GM18517 (cell line): ENCODE measurements at regions not wholly inside any gene's neighbourhood (a gene's known extent, or its start where the extent isn't known, plus 50 kb on each side); places are given as distances from the start of the nearest gene placed in this dataset.
A peak's percentile ranks its signal among the peaks of the same experiment; 100 is the strongest.

Experiments
- ATAC-seq: cut with Tn5 transposase; IDR thresholded peaks from one replicate; pipeline ENCODE4 v1.9.1; 2021; ENCODE audit warnings: mild to moderate bottlenecking, moderate library complexity; ENCODE audit not compliant: unreplicated experiment

DNA sequence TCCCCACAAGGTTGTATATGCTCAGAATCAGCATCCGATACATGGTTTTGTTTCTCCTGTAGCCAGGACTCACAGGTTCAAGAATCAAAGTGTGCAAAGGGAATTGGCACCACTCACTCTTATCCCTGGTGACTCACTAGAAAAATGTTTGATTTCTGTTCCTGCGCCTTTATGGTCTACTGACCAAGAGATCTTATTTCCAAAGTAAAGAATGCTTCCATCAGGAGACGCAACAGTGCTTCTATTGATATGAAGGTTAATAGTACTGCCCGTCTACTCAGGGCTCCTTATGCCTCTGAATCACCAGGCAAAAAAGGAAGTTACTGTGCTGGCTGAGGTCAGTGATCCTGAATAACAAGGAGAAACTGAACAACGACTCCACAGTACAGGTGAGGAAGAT lies 1392.0 kb upstream of the PRMT6 start:
- no peak for ATAC-seq

- no peak for ATAC-seq
Observed at GRCh38 chr1:105678334-105678733, 1378.1 kb upstream of the PRMT6 start.

- no peak for ATAC-seq
Observed at GRCh38 chr1:105684714-105685113, 1371.8 kb upstream of the PRMT6 start.

- ATAC-seq: no peak
Observed at GRCh38 chr1:105686026-105686425, 1370.4 kb upstream of the PRMT6 start.

- no peak for ATAC-seq
Observed at GRCh38 chr1:105686874-105687690, 1369.4 kb upstream of the PRMT6 start.

GRCh38 chr1:105700723-105701122 lies 1355.8 kb upstream of the PRMT6 start:
- ATAC-seq: no peak

GRCh38 chr1:105724286-105724685 lies 1332.2 kb upstream of the PRMT6 start:
- no peak for ATAC-seq

DNA sequence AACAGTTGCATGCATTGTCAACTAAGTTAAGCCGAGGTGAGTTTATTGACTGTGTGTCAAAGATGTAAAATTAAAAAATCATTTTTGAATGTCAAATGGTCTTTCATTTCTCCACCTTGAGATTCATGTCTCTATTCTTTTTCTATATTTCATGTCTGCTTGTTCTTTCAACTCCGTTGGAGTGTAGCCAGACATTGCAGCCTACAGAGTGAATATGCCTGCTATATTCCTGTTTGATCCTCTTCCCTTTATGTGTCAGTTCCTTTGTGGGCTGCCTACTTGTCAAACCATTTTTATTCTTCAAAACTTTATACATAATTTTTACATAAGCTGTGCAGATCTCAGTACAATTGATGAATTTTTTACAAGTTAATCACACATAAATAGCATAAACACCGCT lies 1325.8 kb upstream of the PRMT6 start:
- no peak for ATAC-seq

- ATAC-seq: no peak
Observed at GRCh38 chr1:105736349-105736748, 1320.1 kb upstream of the PRMT6 start.

DNA sequence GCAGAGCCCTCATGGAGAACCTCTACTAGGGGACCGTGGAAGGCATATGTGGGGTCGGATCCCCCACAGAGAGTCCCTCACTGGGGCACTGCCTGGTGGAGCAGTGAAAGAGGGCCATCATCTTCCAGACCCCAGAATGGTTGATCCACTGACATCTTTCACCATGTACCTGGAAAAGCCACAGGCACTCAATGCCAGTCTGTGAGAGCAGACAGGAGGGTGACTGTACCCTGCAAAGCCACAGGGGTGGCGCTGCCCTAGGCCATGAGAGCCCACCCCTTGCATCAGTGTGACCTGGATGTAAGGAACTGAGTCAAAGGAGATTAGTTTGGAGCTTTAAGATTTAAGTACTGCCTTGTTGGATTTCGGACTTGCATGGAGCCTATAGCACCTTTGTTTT lies 1276.7 kb upstream of the PRMT6 start:
- ATAC-seq: no peak

DNA sequence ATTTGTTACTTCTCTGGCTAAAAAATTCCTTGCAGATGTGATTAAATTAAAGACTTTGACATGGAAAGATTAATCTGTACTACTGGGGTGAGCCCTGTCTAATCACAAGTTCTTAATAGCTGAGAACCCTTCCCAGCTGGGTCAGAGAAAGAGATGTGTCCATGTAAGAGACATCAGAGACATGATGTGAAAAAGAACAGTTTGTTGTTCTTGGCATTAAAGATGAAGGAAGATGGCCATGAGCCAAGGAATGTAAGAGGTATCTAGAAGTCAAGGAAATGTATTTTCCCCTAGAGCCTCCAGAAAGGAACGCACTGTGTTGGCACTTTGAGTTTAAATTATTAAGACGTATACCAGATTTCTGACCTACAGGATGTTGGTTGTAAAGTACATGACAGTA lies 1271.5 kb upstream of the PRMT6 start:
- no peak for ATAC-seq

- ATAC-seq: peak; percentile 69
Observed at GRCh38 chr1:105793536-105794146, 1262.8 kb upstream of the PRMT6 start.

- no peak for ATAC-seq
Observed at GRCh38 chr1:105795741-105796140, 1260.7 kb upstream of the PRMT6 start.

- no peak for ATAC-seq
Observed at GRCh38 chr1:105830571-105831146, 1225.8 kb upstream of the PRMT6 start.

DNA sequence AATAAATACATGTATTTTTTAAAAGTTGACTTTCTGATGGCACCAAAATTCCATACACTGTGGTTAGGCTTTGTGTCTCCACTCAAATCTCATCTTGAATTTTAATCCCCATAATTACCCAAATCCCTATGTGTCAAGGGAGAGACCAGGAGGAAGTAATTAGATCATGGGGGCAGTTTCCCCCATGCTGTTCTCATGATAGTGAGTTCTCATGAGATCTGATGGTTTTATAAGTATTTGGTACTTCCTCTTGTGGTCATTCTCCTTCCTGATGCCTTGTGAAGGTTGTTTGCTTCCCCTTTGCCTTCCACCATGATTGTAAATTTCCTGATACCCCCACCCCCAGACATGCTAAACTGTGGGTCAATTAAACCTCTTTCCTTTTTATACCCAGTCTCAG lies 1218.4 kb upstream of the PRMT6 start:
- ATAC-seq: no peak

DNA sequence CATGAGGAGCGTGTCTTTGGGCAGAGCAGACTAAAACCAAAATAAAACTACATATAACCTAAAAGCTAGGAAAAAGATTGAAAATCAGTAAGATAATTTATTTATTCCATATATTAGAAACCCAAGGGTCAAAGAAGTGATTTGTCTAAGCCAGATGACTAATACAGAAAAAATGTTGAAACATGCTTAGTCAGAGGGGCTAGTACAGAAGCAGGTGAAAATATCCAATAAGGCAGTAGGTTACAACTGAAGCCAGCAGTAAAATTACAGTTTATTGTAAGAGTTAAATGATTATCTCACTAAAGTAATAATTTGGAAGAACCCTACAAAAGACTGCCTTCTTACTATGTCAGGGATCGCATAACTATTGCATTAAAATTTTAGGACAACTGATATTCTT lies 1190.9 kb upstream of the PRMT6 start:
- no peak for ATAC-seq

DNA sequence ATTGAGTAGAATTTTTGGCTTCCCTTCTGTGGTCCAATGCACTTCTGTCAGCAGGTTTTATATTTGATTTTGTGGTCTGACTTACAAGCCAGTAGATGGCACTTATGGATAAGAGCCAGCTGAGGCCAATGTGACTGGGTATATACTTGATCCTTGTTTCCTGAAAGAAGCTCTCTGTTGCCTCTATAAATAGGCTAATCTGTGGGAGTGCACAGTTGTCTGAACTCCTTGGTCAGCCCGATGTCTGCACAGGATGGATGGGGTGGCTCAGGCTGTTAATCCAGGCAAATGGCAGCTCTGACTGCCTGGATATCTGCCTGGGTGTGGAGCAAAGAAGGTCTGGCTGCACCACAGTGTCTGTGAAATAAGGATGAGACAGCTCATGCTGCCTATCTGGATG lies 1183.7 kb upstream of the PRMT6 start:
- no peak for ATAC-seq

GRCh38 chr1:105874621-105875020 lies 1181.9 kb upstream of the PRMT6 start:
- peak; percentile 76 for ATAC-seq

- ATAC-seq: no peak
Observed at GRCh38 chr1:105886309-105886708, 1170.2 kb upstream of the PRMT6 start.

DNA sequence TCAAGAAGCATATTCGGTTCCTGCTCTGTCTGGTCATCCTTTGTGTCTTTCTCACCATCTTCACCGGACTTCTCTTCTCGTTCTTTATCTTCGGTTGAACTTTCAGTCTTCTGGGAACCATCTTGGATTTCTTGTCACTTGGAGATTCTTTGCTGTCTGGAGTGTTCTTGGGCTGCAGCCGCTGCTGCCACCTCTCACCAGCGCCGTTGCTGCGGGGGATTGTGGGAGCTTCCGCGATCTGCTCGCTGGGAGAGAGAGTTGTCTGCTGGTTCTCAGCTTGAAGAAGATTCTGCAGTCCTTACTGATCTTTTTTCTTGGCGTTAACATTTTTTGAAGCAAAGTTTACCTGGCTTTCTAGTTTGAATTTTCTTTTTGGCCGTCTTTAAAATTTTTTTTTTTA lies 1165.2 kb upstream of the PRMT6 start:
- no peak for ATAC-seq

GRCh38 chr1:105894006-105894405 lies 1162.5 kb upstream of the PRMT6 start:
- no peak for ATAC-seq

GRCh38 chr1:105909811-105910210 lies 1146.7 kb upstream of the PRMT6 start:
- ATAC-seq: no peak
